Hematopoietic multipotent progenitor cell treated with erythropoietin and hydrocortisone succinate and interleukin-3 and kit ligand, for 15 days (in vitro differentiated cells): ENCODE measurements at regions not wholly inside any gene's neighbourhood (a gene's known extent, or its start where the extent isn't known, plus 50 kb on each side); places are given as distances from the start of the nearest gene placed in this dataset.
A peak's percentile ranks its signal among the peaks of the same experiment; 100 is the strongest.

Source experiments
- DNase-seq: peaks from one replicate; pipeline ENCODE4 v3.0.0-alpha.2; 2015; ENCODE audit warnings: low spot score

GRCh38 chr1:29746076-29746665, 509.8 kb downstream of the PTPRU start:
- DNase-seq: no peak

- DNase-seq: no peak
Observed at GRCh38 chr1:29744684-29745490, 508.6 kb downstream of the PTPRU start.

DNA sequence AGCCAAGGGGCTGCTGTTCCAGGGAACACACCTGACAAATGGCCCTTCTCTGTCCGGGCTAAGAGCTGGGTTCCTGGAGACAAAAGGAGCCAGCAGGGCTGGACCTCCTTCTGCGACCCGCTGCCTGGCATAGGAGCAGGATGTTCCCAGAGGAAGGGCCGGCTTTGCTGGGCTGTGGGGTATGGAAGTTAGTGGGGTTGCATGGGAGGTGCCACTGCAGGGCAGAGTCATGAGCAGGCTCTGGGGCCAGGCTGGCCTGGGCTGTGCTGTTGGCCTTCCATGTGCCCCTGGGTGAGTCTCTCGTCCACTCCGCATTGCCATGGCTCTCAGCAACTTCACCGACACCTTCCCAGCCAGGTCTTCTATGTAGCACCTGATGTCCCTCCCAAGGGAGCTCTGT, 507.6 kb downstream of the PTPRU start:
- no peak for DNase-seq

DNA sequence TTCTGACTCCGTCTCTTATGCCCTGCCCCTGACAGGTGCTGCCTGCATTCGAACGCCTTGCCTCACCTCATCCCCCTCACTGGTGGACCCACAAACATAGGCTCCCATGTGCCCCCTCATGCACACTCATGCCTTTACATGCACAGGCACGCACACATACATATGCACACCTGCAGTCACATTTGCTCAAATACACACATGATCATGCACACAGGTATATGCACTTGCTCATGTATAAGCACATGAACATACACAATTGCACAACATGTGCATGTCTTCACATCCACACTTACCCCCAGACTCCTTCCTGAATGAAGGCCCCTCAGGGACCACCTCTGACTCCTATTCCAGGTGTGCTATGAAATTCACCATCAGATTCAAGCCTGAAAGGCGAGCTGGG, 506.9 kb downstream of the PTPRU start:
- DNase-seq: no peak

DNA sequence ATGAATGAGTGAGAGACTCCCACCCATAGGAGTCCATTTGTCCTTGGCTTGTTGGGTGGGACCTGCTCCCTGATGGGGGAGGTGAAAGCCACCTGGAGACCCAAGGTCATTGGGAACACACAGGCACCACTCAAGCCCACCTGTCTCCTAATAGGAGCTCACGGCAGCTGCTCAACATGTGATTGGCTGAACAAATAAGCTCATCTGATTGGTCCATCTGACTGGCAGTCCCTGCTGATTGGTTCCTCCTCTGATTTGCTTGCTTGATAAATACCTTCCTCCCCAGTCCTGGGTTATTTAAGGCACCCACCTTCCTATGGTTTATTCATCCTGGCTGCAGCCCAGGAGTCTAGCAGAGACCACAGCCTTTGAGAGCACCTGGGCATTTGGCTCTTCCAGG, 502.9 kb downstream of the PTPRU start:
- no peak for DNase-seq

DNA sequence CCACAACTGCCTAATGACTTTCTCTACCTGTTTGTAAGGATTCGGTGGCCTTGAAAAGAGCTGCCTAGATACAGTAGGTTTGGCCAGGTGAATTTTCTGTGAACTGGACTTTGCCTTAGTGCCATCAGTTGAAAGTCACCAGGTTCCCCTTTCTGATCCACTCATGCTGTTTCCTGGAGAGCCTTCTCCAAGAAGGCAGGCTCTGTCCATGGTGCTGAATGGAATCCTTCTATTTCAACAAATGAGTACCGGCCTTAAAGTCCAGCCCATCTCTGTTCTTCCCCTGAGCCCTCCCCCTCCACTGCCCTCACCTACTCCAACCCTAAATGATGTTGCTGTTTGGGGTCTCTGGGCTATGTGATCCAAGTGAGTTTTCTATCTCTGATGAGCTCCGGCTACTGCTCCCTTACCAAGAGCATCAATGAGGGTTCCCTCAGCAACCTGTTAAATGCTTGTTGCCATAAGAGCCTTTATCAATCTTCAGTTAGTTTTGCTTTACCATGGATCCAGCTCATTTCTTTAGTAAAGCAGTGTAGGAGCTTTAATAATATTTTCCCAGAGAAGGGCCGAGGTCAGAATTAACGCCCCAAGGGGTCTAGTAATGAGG, 500.4 kb downstream of the PTPRU start:
- peak; percentile 3 for DNase-seq

DNA sequence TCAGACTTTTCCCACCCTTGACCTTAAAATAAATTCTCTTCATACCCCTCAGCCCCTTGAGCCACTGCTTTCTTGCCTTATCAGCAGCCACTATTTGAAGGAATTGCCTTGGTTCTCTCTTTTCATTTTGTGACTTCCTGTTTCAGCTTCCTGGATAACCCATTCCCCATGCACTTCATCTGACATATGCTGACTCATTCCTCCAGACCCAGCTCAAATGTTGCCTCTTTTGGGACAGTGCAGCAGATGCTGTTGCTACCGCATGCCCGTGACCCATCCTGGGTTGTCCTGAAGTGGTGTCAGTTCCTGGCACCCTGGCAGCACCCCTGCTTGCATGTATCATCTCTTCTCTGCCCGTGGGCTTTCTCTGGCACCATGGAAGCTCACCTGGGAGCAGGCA, 496.1 kb downstream of the PTPRU start:
- DNase-seq: no peak

- DNase-seq: no peak
Observed at GRCh38 chr1:29730623-29731022, 494.3 kb downstream of the PTPRU start.

DNA sequence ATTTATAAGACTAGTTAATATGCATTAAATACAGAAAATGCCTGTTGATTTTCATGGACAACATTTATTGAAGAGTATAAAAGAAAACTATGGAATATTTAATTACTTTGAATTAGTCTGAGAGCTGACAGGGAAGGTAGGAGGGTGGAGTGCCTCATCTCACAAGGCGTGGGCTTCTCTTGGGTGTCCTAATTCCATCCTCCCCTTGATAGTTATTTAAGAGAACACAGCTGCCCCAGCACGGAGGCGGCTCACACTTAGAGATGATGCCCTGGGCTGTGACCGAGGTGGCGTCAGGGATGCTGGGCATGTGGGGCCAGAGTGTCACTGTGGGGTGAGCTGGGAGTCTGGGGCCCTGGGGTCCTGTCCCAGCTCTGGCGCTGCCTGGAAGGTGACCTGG, 493.0 kb downstream of the PTPRU start:
- DNase-seq: no peak

- DNase-seq: no peak
Observed at GRCh38 chr1:29728703-29729102, 492.4 kb downstream of the PTPRU start.

- DNase-seq: no peak
Observed at GRCh38 chr1:29725262-29725661, 488.9 kb downstream of the PTPRU start.

DNA sequence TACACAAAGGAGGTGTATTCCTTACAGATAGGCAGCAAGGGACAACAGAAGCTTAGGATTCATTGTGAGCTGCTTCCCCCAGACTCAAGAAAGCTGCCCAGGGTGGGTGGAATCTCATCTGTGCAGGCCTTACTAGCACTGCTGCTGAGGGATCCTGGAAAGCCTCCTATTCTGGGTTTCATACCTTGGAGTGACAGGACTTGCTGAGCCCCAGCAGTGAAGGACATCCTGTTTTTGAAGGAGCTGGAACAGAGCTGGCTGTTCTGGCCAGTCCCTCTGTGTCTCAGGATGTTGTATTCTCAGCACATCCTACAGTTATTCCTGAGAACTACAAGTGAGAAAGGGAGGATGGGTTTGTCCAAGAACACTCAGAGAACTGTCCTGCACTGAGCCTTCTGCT, 486.3 kb downstream of the PTPRU start:
- no peak for DNase-seq

GRCh38 chr1:29719253-29719652, 482.9 kb downstream of the PTPRU start:
- no peak for DNase-seq

GRCh38 chr1:29718791-29719190, 482.5 kb downstream of the PTPRU start:
- DNase-seq: no peak

- no peak for DNase-seq
Observed at GRCh38 chr1:29716306-29716705, 480.0 kb downstream of the PTPRU start.

- DNase-seq: no peak
Observed at GRCh38 chr1:29713857-29714256, 477.5 kb downstream of the PTPRU start.

- DNase-seq: no peak
Observed at GRCh38 chr1:29712801-29713200, 476.5 kb downstream of the PTPRU start.

- no peak for DNase-seq
Observed at GRCh38 chr1:29712284-29712651, 475.9 kb downstream of the PTPRU start.

GRCh38 chr1:29711582-29712283, 475.4 kb downstream of the PTPRU start:
- DNase-seq: no peak

DNA sequence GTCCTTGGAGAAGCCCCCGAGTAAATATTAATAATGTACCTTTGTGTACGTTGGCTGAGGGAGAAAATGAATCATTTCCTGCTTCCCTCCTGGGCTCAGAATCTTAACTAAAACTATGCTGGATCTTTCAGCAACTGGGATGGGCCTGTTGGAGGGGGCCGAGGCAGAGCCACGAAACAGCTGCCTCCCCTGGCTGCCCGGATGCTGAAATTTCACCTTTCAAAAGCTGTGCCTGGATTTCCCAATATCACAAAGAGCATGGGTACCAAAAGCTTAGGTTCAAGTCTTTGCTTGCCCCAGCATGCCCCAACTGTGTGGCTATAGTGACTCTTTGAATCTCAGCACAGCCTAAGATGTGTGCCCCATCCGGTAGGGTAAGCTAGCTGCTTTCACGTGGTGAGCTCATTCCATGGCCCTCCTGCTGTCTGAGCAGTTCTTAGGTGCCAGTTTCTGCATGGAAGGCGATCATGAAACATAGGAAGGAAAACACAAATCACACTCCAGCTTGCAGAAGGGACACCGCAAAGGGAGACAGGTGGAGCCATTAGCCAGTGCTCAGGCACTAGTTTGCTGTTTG, 473.5 kb downstream of the PTPRU start:
- DNase-seq: no peak

- DNase-seq: no peak
Observed at GRCh38 chr1:29708796-29709703, 472.7 kb downstream of the PTPRU start.
